ENCODE measurements at regions not wholly inside any gene's neighbourhood (a gene's known extent, or its start where the extent isn't known, plus 50 kb on each side); places are given as distances from the start of the nearest gene placed in this dataset.

DNA sequence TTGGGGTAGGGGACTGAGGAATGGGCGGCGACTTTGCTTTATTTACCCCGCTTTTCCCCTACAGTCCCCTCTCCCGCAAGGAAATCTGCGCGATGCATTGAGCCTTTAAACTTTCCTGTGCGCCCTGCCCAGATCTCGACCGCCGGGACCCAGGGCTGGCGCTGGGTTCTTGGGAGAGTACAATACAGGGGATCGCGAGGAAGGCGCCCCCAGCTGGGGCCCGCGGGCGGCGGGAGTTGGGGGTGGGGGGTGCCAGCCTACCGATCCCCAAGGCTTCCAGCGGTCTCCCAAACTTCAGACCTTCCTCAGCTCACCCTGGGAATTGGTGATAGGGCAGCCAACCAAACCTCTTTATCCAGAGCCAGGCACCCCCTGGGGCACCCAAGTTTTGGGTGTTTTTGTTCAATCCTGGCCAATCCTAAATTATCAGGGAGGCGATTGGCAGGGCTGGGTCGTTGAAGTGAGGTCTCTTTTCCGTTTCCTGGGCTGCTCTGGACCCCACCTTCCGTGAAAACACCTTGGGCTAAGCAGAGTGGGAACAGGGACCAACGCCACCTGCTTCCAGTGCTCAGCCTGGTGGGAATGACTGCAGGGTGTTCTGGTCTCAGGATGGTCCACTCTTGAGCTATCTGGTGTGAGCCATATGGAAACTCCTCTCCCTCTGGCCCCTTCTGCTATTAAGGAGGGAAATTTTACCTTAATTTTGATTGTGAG lies 51.4 kb upstream of the DAB2IP start:
- Histone ChIP-seq H3K27ac (ENCODE audit: low read depth, low read length) (no peak overlapping the region), H3K9me3 (ENCODE audit: control insufficient read depth in 5 of 5, low read length in 5 of 5) (peaks cover 0 to 5% (median 4%) of the 10 kb centered on the region in 5 donors), H3K27me3 (ENCODE audit: control insufficient read depth in 5 of 5, insufficient read depth in 4 of 5, low read length in 5 of 5) (peaks cover 0 to 5% (median 0%) of the 10 kb centered on the region in 5 donors), H3K4me3 (ENCODE audit: low read depth in 1 of 5, low read length in 5 of 5) (peak overlapping the region; percentile 54 to 72 (median 69)), H3K4me1 (ENCODE audit: control insufficient read depth in 5 of 5, insufficient read depth in 5 of 5, low read length in 5 of 5) (peaks cover 12 to 55% (median 50%) of the 10 kb centered on the region in 5 donors), H3K9ac (ENCODE audit: low read length in 5 of 5) (peak overlapping the region in 4 of 5 donors; percentile 58 to 85 (median 76)), H3K36me3 (ENCODE audit: control insufficient read depth in 5 of 5, insufficient read depth in 5 of 5, low read length in 5 of 5) (no peaks in the 10 kb centered on the region)

DNA sequence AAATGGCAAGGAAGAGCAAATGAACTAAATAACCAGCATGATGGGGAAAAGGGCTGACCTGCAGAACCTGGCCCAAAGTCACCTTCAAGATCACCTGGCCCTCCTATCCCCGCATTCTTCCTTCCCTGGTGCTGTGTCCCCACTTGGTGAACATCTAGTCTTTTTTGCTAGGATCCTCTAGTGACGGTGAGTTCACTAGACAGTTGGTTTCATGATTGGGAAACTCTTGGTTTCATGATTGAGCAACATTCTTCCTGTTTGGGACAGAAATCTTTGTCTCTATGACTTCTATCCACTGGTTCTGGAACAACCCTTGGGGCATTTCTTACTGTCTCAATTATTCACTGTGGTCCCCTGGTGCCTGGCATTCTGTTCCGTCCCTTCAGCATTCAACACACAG lies 50.2 kb upstream of the DAB2IP start:
- H3K27me3 ChIP-seq (ENCODE audit: control insufficient read depth in 5 of 5, insufficient read depth in 4 of 5, low read length in 5 of 5) = peaks cover 0 to 5% (median 0%) of the 10 kb centered on the region in 5 donors
- peak overlapping the region in 1 of 5 donors; percentile 79 for H3K9ac ChIP-seq (ENCODE audit: low read length in 5 of 5)
- no peak overlapping the region for H3K27ac ChIP-seq (ENCODE audit: low read depth, low read length)
- peaks cover 0 to 5% (median 4%) of the 10 kb centered on the region in 5 donors for H3K9me3 ChIP-seq (ENCODE audit: control insufficient read depth in 5 of 5, low read length in 5 of 5)
- peaks cover 12 to 55% (median 50%) of the 10 kb centered on the region in 5 donors for H3K4me1 ChIP-seq (ENCODE audit: control insufficient read depth in 5 of 5, insufficient read depth in 5 of 5, low read length in 5 of 5)
- no peaks in the 10 kb centered on the region for H3K36me3 ChIP-seq (ENCODE audit: control insufficient read depth in 5 of 5, insufficient read depth in 5 of 5, low read length in 5 of 5)
- peak overlapping the region in 2 of 5 donors; percentile 13 to 69 for H3K4me3 ChIP-seq (ENCODE audit: low read depth in 1 of 5, low read length in 5 of 5)

All from subcutaneous abdominal adipose tissue (tissue), 5 donors.